Mesothelial cell of epicardium (in vitro differentiated cells): ENCODE measurements at regions not wholly inside any gene's neighbourhood (a gene's known extent, or its start where the extent isn't known, plus 50 kb on each side); places are given as distances from the start of the nearest gene placed in this dataset.

Experiments used
- DNase-seq, 2 experiments: peaks; one replicate each; pipeline ENCODE4 v3.0.0; 2021; ENCODE audit warnings: low spot score in 2 of 2; ENCODE audit not compliant: unreplicated experiment in 2 of 2
- H3K27ac Mint-ChIP-seq: 2 replicates; pipeline ENCODE4 v1.8.0; 2021; ENCODE audit warnings: mixed read lengths
- H3K27me3 Mint-ChIP-seq: 2 replicates; pipeline ENCODE4 v1.8.0; 2021; ENCODE audit warnings: low read depth, mixed read lengths
- H3K36me3 Mint-ChIP-seq: 2 replicates; pipeline ENCODE4 v1.8.0; 2021; ENCODE audit warnings: mixed read lengths
- H3K4me1 Mint-ChIP-seq: 2 replicates; pipeline ENCODE4 v1.8.0; 2021; ENCODE audit warnings: mixed read lengths
- H3K4me3 Mint-ChIP-seq: 2 replicates; pipeline ENCODE4 v1.8.0; 2021; ENCODE audit warnings: mild to moderate bottlenecking, moderate library complexity, mixed read lengths
- H3K9me3 Mint-ChIP-seq: 2 replicates; pipeline ENCODE4 v1.8.0; 2021; ENCODE audit warnings: mixed read lengths
- TF ChIP-seq, protein P1 (sequence below): fragments of 200-600 bp; sonication (generic); IDR thresholded peaks from one replicate; pipeline ENCODE4 v1.5.0; 2021; ENCODE audit warnings: antibody characterized with exemption; ENCODE audit not compliant: unreplicated experiment

- Mint-ChIP-seq H3K36me3 (no peaks in the 10 kb centered on the region), H3K4me3 (no peak overlapping the region), H3K27me3 (no peaks in the 10 kb centered on the region), H3K27ac (no peak overlapping the region), H3K9me3 (peaks cover 5% of the 10 kb centered on the region), H3K4me1 (peaks cover 13% of the 10 kb centered on the region)
- no peak for DNase-seq
- TF ChIP-seq, protein P1, sequence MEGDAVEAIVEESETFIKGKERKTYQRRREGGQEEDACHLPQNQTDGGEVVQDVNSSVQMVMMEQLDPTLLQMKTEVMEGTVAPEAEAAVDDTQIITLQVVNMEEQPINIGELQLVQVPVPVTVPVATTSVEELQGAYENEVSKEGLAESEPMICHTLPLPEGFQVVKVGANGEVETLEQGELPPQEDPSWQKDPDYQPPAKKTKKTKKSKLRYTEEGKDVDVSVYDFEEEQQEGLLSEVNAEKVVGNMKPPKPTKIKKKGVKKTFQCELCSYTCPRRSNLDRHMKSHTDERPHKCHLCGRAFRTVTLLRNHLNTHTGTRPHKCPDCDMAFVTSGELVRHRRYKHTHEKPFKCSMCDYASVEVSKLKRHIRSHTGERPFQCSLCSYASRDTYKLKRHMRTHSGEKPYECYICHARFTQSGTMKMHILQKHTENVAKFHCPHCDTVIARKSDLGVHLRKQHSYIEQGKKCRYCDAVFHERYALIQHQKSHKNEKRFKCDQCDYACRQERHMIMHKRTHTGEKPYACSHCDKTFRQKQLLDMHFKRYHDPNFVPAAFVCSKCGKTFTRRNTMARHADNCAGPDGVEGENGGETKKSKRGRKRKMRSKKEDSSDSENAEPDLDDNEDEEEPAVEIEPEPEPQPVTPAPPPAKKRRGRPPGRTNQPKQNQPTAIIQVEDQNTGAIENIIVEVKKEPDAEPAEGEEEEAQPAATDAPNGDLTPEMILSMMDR = no peak
Measured at GRCh38 chr5:167488371-167488770, 803.1 kb upstream of the WWC1 start.

- H3K4me3 Mint-ChIP-seq = no peak overlapping the region
- H3K27me3 Mint-ChIP-seq = no peaks in the 10 kb centered on the region
- H3K4me1 Mint-ChIP-seq = peaks cover 12% of the 10 kb centered on the region
- DNase-seq = no peak
- H3K9me3 Mint-ChIP-seq = peaks cover 4% of the 10 kb centered on the region
- no peaks in the 10 kb centered on the region for H3K36me3 Mint-ChIP-seq
- no peak overlapping the region for H3K27ac Mint-ChIP-seq
- TF ChIP-seq, protein P1 = no peak
Measured at GRCh38 chr5:167489202-167489601, 802.2 kb upstream of the WWC1 start.

DNA sequence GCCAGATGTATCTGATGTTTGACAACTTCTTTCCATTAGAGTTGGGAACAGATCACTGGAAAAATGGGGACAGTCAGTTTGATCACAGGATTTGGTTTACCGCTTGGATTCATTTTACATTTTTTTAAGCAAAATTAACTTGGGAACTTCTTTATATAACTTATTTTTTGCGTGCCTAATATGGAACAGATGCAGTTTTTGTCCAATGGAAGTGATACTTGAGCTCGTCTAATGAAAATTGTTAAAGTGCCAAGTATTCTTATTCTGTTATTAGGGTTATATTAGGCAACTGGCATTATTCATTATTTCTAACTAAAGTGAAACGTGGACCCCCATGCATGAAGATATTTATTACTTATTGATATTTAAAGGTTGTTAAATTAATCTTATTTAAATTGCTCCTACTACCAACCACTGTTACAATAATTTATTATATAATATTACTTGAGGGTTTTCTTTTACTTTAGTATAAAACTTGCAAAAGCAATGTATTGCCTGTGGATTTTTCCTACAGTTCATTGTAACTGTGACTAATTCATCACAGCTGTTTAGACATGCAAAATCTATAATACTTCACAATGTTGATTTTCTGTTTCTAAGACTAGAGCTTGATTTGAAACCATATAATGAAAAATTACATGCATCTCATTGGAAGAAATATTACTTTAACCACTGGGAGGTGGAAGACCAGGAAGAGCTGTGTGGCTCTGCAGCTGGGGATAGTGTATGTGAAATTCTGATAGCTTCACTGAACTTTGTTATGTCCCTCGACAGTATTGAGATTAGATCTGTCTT, 787.3 kb upstream of the WWC1 start:
- no peak overlapping the region for H3K27ac Mint-ChIP-seq
- TF ChIP-seq, protein P1 = no peak
- H3K27me3 Mint-ChIP-seq = peaks cover 2% of the 10 kb centered on the region
- DNase-seq = no peak
- H3K4me1 Mint-ChIP-seq = peaks cover 5% of the 10 kb centered on the region
- H3K36me3 Mint-ChIP-seq = no peaks in the 10 kb centered on the region
- no peak overlapping the region for H3K4me3 Mint-ChIP-seq
- no peaks in the 10 kb centered on the region for H3K9me3 Mint-ChIP-seq

DNA sequence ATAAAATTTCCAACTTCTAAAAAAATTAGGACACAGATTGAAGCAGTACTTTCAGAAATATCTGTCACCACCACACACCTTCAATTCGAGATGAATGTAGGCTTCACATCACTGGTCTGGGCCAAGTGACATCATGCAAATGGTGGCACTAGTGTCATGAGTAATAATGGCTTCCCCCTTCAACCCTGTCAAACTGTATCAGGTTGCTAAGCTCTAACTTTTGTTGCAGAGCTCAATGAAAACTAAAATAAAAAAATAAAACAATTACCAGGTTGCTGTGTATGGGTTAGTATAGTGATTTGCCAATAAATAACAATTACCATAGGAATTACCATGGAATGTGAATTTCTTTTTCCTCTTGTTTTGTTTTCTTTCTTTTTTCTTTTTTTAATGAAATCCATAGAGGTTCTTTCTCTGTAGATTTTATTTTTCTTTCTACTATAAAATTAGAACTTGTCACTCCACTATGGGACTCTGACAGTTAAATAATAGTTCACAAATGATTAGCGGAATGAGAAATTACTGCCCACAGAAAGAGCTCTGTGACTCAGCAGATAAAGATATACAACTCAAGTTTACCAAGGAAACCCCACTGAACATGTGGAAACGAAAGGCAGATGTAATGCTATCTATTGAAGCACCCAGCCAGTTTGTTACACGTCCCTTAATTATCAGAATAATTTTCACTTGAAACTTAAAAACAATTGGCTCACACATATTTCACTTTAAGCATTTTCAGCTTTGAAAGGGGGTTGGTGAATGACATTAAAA, 783.8 kb upstream of the WWC1 start:
- Mint-ChIP-seq H3K9me3 (no peaks in the 10 kb centered on the region), H3K36me3 (no peaks in the 10 kb centered on the region), H3K4me3 (no peak overlapping the region), H3K27ac (no peak overlapping the region), H3K4me1 (peaks cover 22% of the 10 kb centered on the region), H3K27me3 (peaks cover 7% of the 10 kb centered on the region)
- DNase-seq = no peak
- TF ChIP-seq, protein P1 = no peak

- no peak overlapping the region for H3K27ac Mint-ChIP-seq
- no peaks in the 10 kb centered on the region for H3K9me3 Mint-ChIP-seq
- H3K27me3 Mint-ChIP-seq = peaks cover 7% of the 10 kb centered on the region
- DNase-seq = no peak
- H3K4me3 Mint-ChIP-seq = no peak overlapping the region
- H3K36me3 Mint-ChIP-seq = no peaks in the 10 kb centered on the region
- TF ChIP-seq, protein P1 = no peak
- H3K4me1 Mint-ChIP-seq = peaks cover 36% of the 10 kb centered on the region
Measured at GRCh38 chr5:167509076-167509475, 782.4 kb upstream of the WWC1 start.
